Right renal pelvis (tissue), 4 donors: ENCODE measurements at regions not wholly inside any gene's neighbourhood (a gene's known extent, or its start where the extent isn't known, plus 50 kb on each side); places are given as distances from the start of the nearest gene placed in this dataset.
"Not testable (repeated sequence)": the region's sequence is repeated elsewhere in the genome, so short reads cannot be mapped to it uniquely, and the experiment has no call there.

Experiments
- DNase-seq, 4 donors: peaks; one replicate each; pipeline ENCODE4 v3.0.0-alpha.2; 2013; ENCODE audit warnings: low read depth in 4 of 4, low spot score in 3 of 4, missing footprints in 1 of 4

GRCh38 chr7:17552952-17553351, 254.5 kb downstream of the AHR start:
- no peak for DNase-seq

GRCh38 chr7:17554341-17555015, 256.0 kb downstream of the AHR start:
- DNase-seq: no peak

GRCh38 chr7:17556247-17556956, 257.9 kb downstream of the AHR start:
- no peak for DNase-seq

GRCh38 chr7:17557251-17557671, 258.8 kb downstream of the AHR start:
- DNase-seq: no peak

- no peak for DNase-seq
Observed at GRCh38 chr7:17558135-17558534, 259.7 kb downstream of the AHR start.

- no peak for DNase-seq
Observed at GRCh38 chr7:17558558-17559332, 260.3 kb downstream of the AHR start.

GRCh38 chr7:17559388-17559787, 260.9 kb downstream of the AHR start:
- no peak for DNase-seq

GRCh38 chr7:17560516-17560915, 262.1 kb downstream of the AHR start:
- DNase-seq: no peak

- no peak for DNase-seq
Observed at GRCh38 chr7:17560966-17561365, 262.5 kb downstream of the AHR start.

- DNase-seq: no peak
Observed at GRCh38 chr7:17564678-17565212, 266.3 kb downstream of the AHR start.

- no peak for DNase-seq
Observed at GRCh38 chr7:17580141-17580540, 281.7 kb downstream of the AHR start.

GRCh38 chr7:17580856-17581255, 282.4 kb downstream of the AHR start:
- no peak for DNase-seq

GRCh38 chr7:17581301-17581700, 282.8 kb downstream of the AHR start:
- DNase-seq: no peak

- DNase-seq: not testable (repeated sequence)
Observed at GRCh38 chr7:17582696-17583095, 284.2 kb downstream of the AHR start.

- no peak for DNase-seq
Observed at GRCh38 chr7:17583786-17584185, 285.3 kb downstream of the AHR start.

GRCh38 chr7:17584822-17585221, 286.4 kb downstream of the AHR start:
- DNase-seq: no peak

- DNase-seq: no peak
Observed at GRCh38 chr7:17586711-17587110, 288.3 kb downstream of the AHR start.

- no peak for DNase-seq
Observed at GRCh38 chr7:17588730-17589129, 290.3 kb downstream of the AHR start.

GRCh38 chr7:17589671-17590070, 291.2 kb downstream of the AHR start:
- DNase-seq: no peak

- DNase-seq: no peak
Observed at GRCh38 chr7:17590221-17590620, 291.8 kb downstream of the AHR start.

GRCh38 chr7:17593819-17594419, 295.5 kb downstream of the AHR start:
- DNase-seq: peak; percentile 10 to 62 (median 44)
